ENCODE measurements at regions not wholly inside any gene's neighbourhood (a gene's known extent, or its start where the extent isn't known, plus 50 kb on each side); places are given as distances from the start of the nearest gene placed in this dataset.

GRCh38 chr2:111618226-111618977 is 265.6 kb downstream of the ANAPC1 start:
- TF ChIP-seq, protein P1, sequence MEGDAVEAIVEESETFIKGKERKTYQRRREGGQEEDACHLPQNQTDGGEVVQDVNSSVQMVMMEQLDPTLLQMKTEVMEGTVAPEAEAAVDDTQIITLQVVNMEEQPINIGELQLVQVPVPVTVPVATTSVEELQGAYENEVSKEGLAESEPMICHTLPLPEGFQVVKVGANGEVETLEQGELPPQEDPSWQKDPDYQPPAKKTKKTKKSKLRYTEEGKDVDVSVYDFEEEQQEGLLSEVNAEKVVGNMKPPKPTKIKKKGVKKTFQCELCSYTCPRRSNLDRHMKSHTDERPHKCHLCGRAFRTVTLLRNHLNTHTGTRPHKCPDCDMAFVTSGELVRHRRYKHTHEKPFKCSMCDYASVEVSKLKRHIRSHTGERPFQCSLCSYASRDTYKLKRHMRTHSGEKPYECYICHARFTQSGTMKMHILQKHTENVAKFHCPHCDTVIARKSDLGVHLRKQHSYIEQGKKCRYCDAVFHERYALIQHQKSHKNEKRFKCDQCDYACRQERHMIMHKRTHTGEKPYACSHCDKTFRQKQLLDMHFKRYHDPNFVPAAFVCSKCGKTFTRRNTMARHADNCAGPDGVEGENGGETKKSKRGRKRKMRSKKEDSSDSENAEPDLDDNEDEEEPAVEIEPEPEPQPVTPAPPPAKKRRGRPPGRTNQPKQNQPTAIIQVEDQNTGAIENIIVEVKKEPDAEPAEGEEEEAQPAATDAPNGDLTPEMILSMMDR (conservative IDR thresholded peaks at IDR 0.05 in 1 of 2, IDR thresholded peaks at IDR 0.05 in 1 of 2; ENCODE audit: low read depth in 1 of 2, low read length in 2 of 2): no peak
- no peak for TF ChIP-seq EZH2 (IDR thresholded peaks at IDR 0.05; ENCODE audit: low read length, missing control alignments)
